Progenitor cell of endocrine pancreas (in vitro differentiated cells): ENCODE measurements at regions not wholly inside any gene's neighbourhood (a gene's known extent, or its start where the extent isn't known, plus 50 kb on each side); places are given as distances from the start of the nearest gene placed in this dataset.

Source experiments
- DNase-seq: peaks from one replicate; pipeline ENCODE4 v3.0.0; 2021; ENCODE audit warnings: low spot score; ENCODE audit not compliant: unreplicated experiment
- H3K27ac Mint-ChIP-seq: 2 replicates; pipeline ENCODE4 v1.8.0; 2021; ENCODE audit warnings: mild to moderate bottlenecking, moderate library complexity, mixed read lengths
- H3K27me3 Mint-ChIP-seq: 2 replicates; pipeline ENCODE4 v1.8.0; 2021; ENCODE audit warnings: mixed read lengths
- H3K36me3 Mint-ChIP-seq: 2 replicates; pipeline ENCODE4 v1.8.0; 2022; ENCODE audit warnings: mixed read lengths; ENCODE audit not compliant: insufficient read depth
- H3K4me1 Mint-ChIP-seq: 2 replicates; pipeline ENCODE4 v1.8.0; 2021; ENCODE audit warnings: low read depth, mixed read lengths
- H3K4me3 Mint-ChIP-seq: 2 replicates; pipeline ENCODE4 v1.8.0; 2021; ENCODE audit warnings: low read depth, mild to moderate bottlenecking, moderate library complexity, mixed read lengths
- H3K9me3 Mint-ChIP-seq: 2 replicates; pipeline ENCODE4 v1.8.0; 2021; ENCODE audit warnings: low read depth, mixed read lengths
- CTCF ChIP-seq: fragments of 200-600 bp; sonication (generic); IDR thresholded peaks from one replicate; pipeline ENCODE4 v1.5.0; 2021; ENCODE audit warnings: antibody characterized with exemption, mild to moderate bottlenecking; ENCODE audit not compliant: unreplicated experiment

- Mint-ChIP-seq H3K9me3 (peaks cover 4% of the 10 kb centered on the region), H3K27ac (no peak overlapping the region), H3K4me1 (peaks cover 4% of the 10 kb centered on the region), H3K36me3 (peaks cover 3% of the 10 kb centered on the region), H3K4me3 (no peak overlapping the region), H3K27me3 (peaks cover 24% of the 10 kb centered on the region)
- no peak for DNase-seq
- no peak for TF ChIP-seq CTCF
Measured at GRCh38 chr2:236841389-236841788, 244.3 kb upstream of the COPS8 start.

- DNase-seq, result no peak
- no peak for TF ChIP-seq CTCF
- Mint-ChIP-seq H3K36me3 (peaks cover 3% of the 10 kb centered on the region), H3K27ac (no peak overlapping the region), H3K4me1 (peaks cover 15% of the 10 kb centered on the region), H3K4me3 (no peak overlapping the region), H3K9me3 (peaks cover 3% of the 10 kb centered on the region), H3K27me3 (peaks cover 24% of the 10 kb centered on the region)
Measured at GRCh38 chr2:236843161-236843968, 242.3 kb upstream of the COPS8 start.

DNA sequence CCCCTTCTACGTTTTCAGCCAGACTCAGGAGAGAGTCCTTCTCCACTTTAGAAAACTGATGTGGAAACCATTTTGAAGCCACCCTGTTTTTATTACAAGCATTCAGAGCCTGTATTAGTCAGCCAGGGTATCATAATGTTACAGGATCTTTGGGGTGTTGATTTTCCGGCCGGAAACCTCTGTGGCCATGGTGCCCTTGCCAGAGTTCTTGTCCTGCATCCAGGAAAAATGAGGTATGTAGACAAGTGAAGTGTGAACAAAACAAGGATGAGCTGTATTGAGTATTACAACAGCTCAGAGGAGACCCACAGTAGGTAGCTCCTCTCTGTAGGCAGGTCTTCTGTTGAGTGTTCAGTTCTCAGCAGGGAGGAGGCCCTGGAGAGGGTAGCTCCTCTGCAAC, 241.0 kb upstream of the COPS8 start:
- Mint-ChIP-seq H3K27ac (no peak overlapping the region), H3K9me3 (peaks cover 3% of the 10 kb centered on the region), H3K36me3 (peaks cover 3% of the 10 kb centered on the region), H3K27me3 (peaks cover 31% of the 10 kb centered on the region), H3K4me1 (peaks cover 19% of the 10 kb centered on the region), H3K4me3 (no peak overlapping the region)
- TF ChIP-seq CTCF, result no peak
- no peak for DNase-seq

- peaks cover 3% of the 10 kb centered on the region for H3K36me3 Mint-ChIP-seq
- H3K4me3 Mint-ChIP-seq, result no peak overlapping the region
- no peak for DNase-seq
Measured at GRCh38 chr2:236847023-236847422, 238.7 kb upstream of the COPS8 start.

More at GRCh38 chr2:236847023-236847422, 238.7 kb upstream of the COPS8 start:
- H3K4me1 Mint-ChIP-seq, result peaks cover 25% of the 10 kb centered on the region
- no peak for TF ChIP-seq CTCF
- H3K27ac Mint-ChIP-seq, result no peak overlapping the region
- H3K27me3 Mint-ChIP-seq, result peaks cover 44% of the 10 kb centered on the region
- H3K9me3 Mint-ChIP-seq, result peaks cover 3% of the 10 kb centered on the region
